Naive thymus-derived CD8-positive, alpha-beta T cell (primary cell): ENCODE measurements at regions not wholly inside any gene's neighbourhood (a gene's known extent, or its start where the extent isn't known, plus 50 kb on each side); places are given as distances from the start of the nearest gene placed in this dataset.

Experiments
- ATAC-seq, 2 donors: fragments of 150-1000 bp; cut with Tn5 transposase in 1 of 2; sonication (Bioruptor Pico), chemical (Tn5 transposase) in 1 of 2; 1 replicate in 1 of 2; 2 replicates in 1 of 2; pipeline ENCODE4 v1.10.0; 2021; ENCODE audit warnings: mild to moderate bottlenecking in 2 of 2, moderate library complexity in 2 of 2
- POLR2A ChIA-PET: fragments of 350-600 bp; sonication (Branson Sonifier 250); formaldehyde crosslinking; loops from one replicate; lab custom pipeline; 2021; ENCODE audit warnings: antibody characterized with exemption; lab: Charles Lee
- DNase-seq, 10 donors: peaks; one replicate each; pipeline versions ENCODE4 v3.0.0 to v3.0.0-alpha.2; 2020 to 2022
- H3K27ac Mint-ChIP-seq, 10 donors: one replicate each; pipeline ENCODE4 v1.8.0; 2020 to 2022; ENCODE audit warnings: mild to moderate bottlenecking in 10 of 10, mixed read lengths in 10 of 10, moderate library complexity in 4 of 10, inconsistent platforms in 1 of 10
- H3K27me3 Mint-ChIP-seq, 5 donors: one replicate each; pipeline ENCODE4 v1.8.0; 2021 to 2022; ENCODE audit warnings: mixed read lengths in 5 of 5
- H3K36me3 Mint-ChIP-seq, 3 donors: one replicate each; pipeline ENCODE4 v1.8.0; 2020 to 2022; ENCODE audit warnings: mixed read lengths in 3 of 3, mild to moderate bottlenecking in 2 of 3, inconsistent platforms in 1 of 3
- H3K4me1 Mint-ChIP-seq, 4 donors: one replicate each; pipeline ENCODE4 v1.8.0; 2021 to 2022; ENCODE audit warnings: mixed read lengths in 4 of 4
- H3K4me3 Mint-ChIP-seq, 10 donors: one replicate each; pipeline ENCODE4 v1.8.0; 2020 to 2022; ENCODE audit warnings: mild to moderate bottlenecking in 10 of 10, mixed read lengths in 10 of 10, moderate library complexity in 6 of 10, inconsistent platforms in 1 of 10
- H3K9me3 Mint-ChIP-seq, 9 donors: one replicate each; pipeline ENCODE4 v1.8.0; 2020 to 2022; ENCODE audit warnings: mixed read lengths in 9 of 9, mild to moderate bottlenecking in 3 of 9, inconsistent platforms in 1 of 9, moderate library complexity in 1 of 9

DNA sequence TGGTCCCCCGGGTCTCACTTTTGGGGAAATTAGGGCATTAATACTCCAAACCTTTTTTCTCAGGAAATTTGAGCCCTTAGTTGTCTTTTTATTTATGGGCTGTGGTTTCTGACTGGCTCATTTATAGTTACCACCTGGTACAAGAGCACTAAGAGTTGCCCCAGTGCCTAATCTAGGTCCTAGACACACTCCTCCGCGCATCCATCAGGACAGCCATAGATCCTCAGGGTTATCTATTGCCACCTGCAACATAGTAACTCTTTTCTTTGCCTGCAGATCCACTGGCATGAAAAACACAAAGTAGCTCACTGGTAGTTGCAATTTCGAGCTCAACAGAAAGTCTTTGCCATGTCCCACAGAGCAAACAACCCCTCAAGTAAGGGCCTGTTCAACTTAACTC is 576.4 kb upstream of the ROBO2 start:
- no peak for DNase-seq
- no peaks in the 10 kb centered on the region for H3K27me3 Mint-ChIP-seq
- POLR2A ChIA-PET, result no interaction called here
- H3K27ac Mint-ChIP-seq, result no peak overlapping the region
- no peak for ATAC-seq
- H3K36me3 Mint-ChIP-seq, result no peaks in the 10 kb centered on the region
- no peaks in the 10 kb centered on the region for H3K4me1 Mint-ChIP-seq
- H3K4me3 Mint-ChIP-seq, result no peak overlapping the region
- peaks cover 0 to 26% (median 10%) of the 10 kb centered on the region in 9 donors for H3K9me3 Mint-ChIP-seq

GRCh38 chr3:76470285-76470684 is 569.6 kb upstream of the ROBO2 start:
- no peak for ATAC-seq
- H3K27ac Mint-ChIP-seq, result no peak overlapping the region
- H3K27me3 Mint-ChIP-seq, result no peaks in the 10 kb centered on the region
- no peak overlapping the region for H3K4me3 Mint-ChIP-seq
- POLR2A ChIA-PET, result no interaction called here
- DNase-seq, result no peak
- H3K4me1 Mint-ChIP-seq, result no peaks in the 10 kb centered on the region
- H3K9me3 Mint-ChIP-seq, result peaks cover 3 to 34% (median 14%) of the 10 kb centered on the region in 9 donors
- H3K36me3 Mint-ChIP-seq, result no peaks in the 10 kb centered on the region

GRCh38 chr3:76474632-76475031 is 565.3 kb upstream of the ROBO2 start:
- DNase-seq (no peak), ATAC-seq (no peak)
- POLR2A ChIA-PET, result no interaction called here
- no peaks in the 10 kb centered on the region for H3K4me1 Mint-ChIP-seq
- H3K9me3 Mint-ChIP-seq, result peaks cover 3 to 30% (median 11%) of the 10 kb centered on the region in 9 donors
- H3K4me3 Mint-ChIP-seq, result no peak overlapping the region
- no peaks in the 10 kb centered on the region for H3K36me3 Mint-ChIP-seq
- H3K27ac Mint-ChIP-seq, result no peak overlapping the region
- H3K27me3 Mint-ChIP-seq, result no peaks in the 10 kb centered on the region

- H3K4me3 Mint-ChIP-seq, result no peak overlapping the region
Observed at GRCh38 chr3:76479161-76479650, 560.7 kb upstream of the ROBO2 start.

GRCh38 chr3:76482510-76482909 is 557.4 kb upstream of the ROBO2 start:
- ATAC-seq (no peak), DNase-seq (no peak)
- H3K4me1 Mint-ChIP-seq, result no peaks in the 10 kb centered on the region
- peaks cover 0 to 17% (median 3%) of the 10 kb centered on the region in 9 donors for H3K9me3 Mint-ChIP-seq
- no peak overlapping the region for H3K27ac Mint-ChIP-seq
- POLR2A ChIA-PET, result no interaction called here
- H3K27me3 Mint-ChIP-seq, result no peaks in the 10 kb centered on the region
- no peak overlapping the region for H3K4me3 Mint-ChIP-seq
- H3K36me3 Mint-ChIP-seq, result no peaks in the 10 kb centered on the region

More at GRCh38 chr3:76479161-76479650, 560.7 kb upstream of the ROBO2 start:
- H3K27me3 Mint-ChIP-seq, result no peaks in the 10 kb centered on the region
- no peak for ATAC-seq
- H3K9me3 Mint-ChIP-seq, result peaks cover 0 to 21% (median 9%) of the 10 kb centered on the region in 9 donors
- POLR2A ChIA-PET, result no interaction called here
- no peaks in the 10 kb centered on the region for H3K36me3 Mint-ChIP-seq
- H3K27ac Mint-ChIP-seq, result no peak overlapping the region
- DNase-seq, result no peak
- H3K4me1 Mint-ChIP-seq, result no peaks in the 10 kb centered on the region

- POLR2A ChIA-PET, result no interaction called here
- Mint-ChIP-seq H3K36me3 (no peaks in the 10 kb centered on the region), H3K27ac (no peak overlapping the region), H3K27me3 (no peaks in the 10 kb centered on the region), H3K4me1 (no peaks in the 10 kb centered on the region), H3K4me3 (no peak overlapping the region), H3K9me3 (peaks cover 0 to 21% (median 9%) of the 10 kb centered on the region in 9 donors)
- DNase-seq (no peak), ATAC-seq (no peak)
Observed at GRCh38 chr3:76487446-76487845, 552.5 kb upstream of the ROBO2 start.

DNA sequence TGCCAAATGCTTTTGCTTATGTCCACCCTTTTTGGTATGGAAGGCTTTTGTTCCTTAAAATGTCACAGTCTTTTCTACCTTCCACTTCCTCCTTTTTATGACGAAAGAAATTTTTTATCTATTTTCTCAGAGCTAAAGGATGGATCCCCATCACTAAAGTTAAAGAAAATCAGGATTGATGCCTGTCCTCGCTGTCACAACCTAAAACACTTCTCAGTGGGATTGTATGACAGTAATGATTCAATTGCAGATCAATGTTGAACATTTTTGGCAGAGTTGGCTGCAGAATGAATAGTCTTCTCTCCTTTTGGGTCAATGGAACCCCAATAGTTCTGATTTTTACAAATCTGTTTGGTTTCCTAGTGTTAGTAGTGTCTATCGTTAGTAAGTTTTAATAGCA is 549.8 kb upstream of the ROBO2 start:
- POLR2A ChIA-PET, result no interaction called here
- Mint-ChIP-seq H3K9me3 (peaks cover 2 to 21% (median 10%) of the 10 kb centered on the region in 9 donors), H3K27me3 (no peaks in the 10 kb centered on the region), H3K36me3 (no peaks in the 10 kb centered on the region), H3K4me3 (no peak overlapping the region), H3K4me1 (no peaks in the 10 kb centered on the region), H3K27ac (no peak overlapping the region)
- DNase-seq (no peak), ATAC-seq (no peak)

DNA sequence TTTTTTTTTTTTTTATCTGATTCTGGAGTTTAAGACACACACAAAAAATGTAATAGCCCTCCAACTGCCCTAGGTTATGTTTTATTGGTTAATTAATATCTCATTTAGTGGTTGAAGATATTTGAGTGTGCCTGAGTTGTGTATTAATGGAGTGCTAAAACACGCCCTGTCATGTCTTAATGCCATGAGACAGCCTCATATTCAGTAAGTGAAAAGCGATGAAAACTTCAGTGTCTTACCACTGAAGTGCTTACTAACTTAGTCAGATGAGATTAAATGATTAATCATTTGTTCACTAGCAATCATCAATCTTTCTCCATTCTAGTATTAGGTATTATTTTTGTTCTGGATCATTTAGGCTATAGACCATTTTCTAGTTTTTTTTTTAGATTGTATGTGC is 544.7 kb upstream of the ROBO2 start:
- Mint-ChIP-seq H3K9me3 (peaks cover 0 to 41% (median 13%) of the 10 kb centered on the region in 9 donors), H3K36me3 (peaks cover 0 to 5% (median 0%) of the 10 kb centered on the region in 3 donors), H3K27ac (no peak overlapping the region), H3K4me1 (no peaks in the 10 kb centered on the region), H3K4me3 (no peak overlapping the region), H3K27me3 (no peaks in the 10 kb centered on the region)
- DNase-seq (no peak), ATAC-seq (no peak)
- POLR2A ChIA-PET, result no interaction called here

DNA sequence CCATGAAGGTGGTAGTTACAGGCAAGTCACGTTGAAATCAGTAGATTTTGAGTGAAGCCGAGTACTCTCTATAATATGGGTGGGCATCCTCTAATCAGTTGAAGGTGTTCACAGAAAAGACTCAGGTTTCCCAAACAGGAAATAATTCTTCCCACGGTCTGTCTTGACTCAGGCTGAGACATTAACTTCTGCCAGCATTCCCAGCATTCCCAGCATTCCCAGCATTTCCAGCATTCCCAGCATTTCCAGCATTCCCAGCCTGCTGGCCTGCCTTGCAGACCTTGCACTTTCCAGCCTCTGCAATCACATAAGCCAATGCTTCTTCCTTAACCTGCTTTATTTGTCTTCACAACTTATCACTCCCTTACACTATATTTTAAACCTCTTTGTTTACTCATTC is 542.3 kb upstream of the ROBO2 start:
- H3K9me3 Mint-ChIP-seq, result peaks cover 0 to 41% (median 13%) of the 10 kb centered on the region in 9 donors
- peaks cover 0 to 5% (median 0%) of the 10 kb centered on the region in 3 donors for H3K36me3 Mint-ChIP-seq
- H3K4me1 Mint-ChIP-seq, result no peaks in the 10 kb centered on the region
- DNase-seq (no peak), ATAC-seq (no peak)
- no peak overlapping the region for H3K4me3 Mint-ChIP-seq
- no peaks in the 10 kb centered on the region for H3K27me3 Mint-ChIP-seq
- POLR2A ChIA-PET, result no interaction called here
- H3K27ac Mint-ChIP-seq, result no peak overlapping the region

- POLR2A ChIA-PET, result no interaction called here
- Mint-ChIP-seq H3K27me3 (no peaks in the 10 kb centered on the region), H3K4me1 (no peaks in the 10 kb centered on the region), H3K27ac (no peak overlapping the region), H3K36me3 (peaks cover 0 to 5% (median 0%) of the 10 kb centered on the region in 3 donors), H3K9me3 (peaks cover 0 to 31% (median 13%) of the 10 kb centered on the region in 9 donors), H3K4me3 (no peak overlapping the region)
- DNase-seq (no peak), ATAC-seq (no peak)
Observed at GRCh38 chr3:76500746-76501275, 539.1 kb upstream of the ROBO2 start.

DNA sequence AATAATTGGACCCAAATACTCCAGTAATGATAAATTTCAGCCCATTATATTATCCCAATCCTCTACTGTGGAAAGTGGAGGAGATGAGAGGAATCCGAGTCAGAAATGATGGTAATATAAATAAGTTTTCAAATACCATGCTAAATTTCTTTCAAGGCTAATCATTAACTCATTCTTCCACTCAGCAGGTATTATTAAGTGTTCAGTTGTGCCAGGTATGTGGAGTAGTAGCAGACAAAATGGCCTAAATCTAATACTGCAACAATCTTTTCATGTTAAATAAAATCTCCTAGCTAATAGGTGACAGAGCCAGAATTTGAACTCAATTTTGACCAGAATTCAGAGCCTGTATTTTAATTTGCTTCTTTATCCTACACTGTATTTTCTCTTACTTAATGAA is 538.6 kb upstream of the ROBO2 start:
- POLR2A ChIA-PET, result no interaction called here
- Mint-ChIP-seq H3K4me1 (no peaks in the 10 kb centered on the region), H3K27ac (no peak overlapping the region), H3K36me3 (peaks cover 0 to 5% (median 0%) of the 10 kb centered on the region in 3 donors), H3K27me3 (no peaks in the 10 kb centered on the region), H3K4me3 (no peak overlapping the region), H3K9me3 (peaks cover 0 to 31% (median 13%) of the 10 kb centered on the region in 9 donors)
- ATAC-seq (no peak), DNase-seq (no peak)

GRCh38 chr3:76502076-76502475 is 537.8 kb upstream of the ROBO2 start:
- ATAC-seq, result no peak
- Mint-ChIP-seq H3K27ac (no peak overlapping the region), H3K27me3 (no peaks in the 10 kb centered on the region), H3K9me3 (peaks cover 0 to 24% (median 13%) of the 10 kb centered on the region in 9 donors), H3K4me1 (no peaks in the 10 kb centered on the region), H3K4me3 (no peak overlapping the region), H3K36me3 (peaks cover 0 to 5% (median 0%) of the 10 kb centered on the region in 3 donors)
- POLR2A ChIA-PET, result no interaction called here
- DNase-seq, result no peak

DNA sequence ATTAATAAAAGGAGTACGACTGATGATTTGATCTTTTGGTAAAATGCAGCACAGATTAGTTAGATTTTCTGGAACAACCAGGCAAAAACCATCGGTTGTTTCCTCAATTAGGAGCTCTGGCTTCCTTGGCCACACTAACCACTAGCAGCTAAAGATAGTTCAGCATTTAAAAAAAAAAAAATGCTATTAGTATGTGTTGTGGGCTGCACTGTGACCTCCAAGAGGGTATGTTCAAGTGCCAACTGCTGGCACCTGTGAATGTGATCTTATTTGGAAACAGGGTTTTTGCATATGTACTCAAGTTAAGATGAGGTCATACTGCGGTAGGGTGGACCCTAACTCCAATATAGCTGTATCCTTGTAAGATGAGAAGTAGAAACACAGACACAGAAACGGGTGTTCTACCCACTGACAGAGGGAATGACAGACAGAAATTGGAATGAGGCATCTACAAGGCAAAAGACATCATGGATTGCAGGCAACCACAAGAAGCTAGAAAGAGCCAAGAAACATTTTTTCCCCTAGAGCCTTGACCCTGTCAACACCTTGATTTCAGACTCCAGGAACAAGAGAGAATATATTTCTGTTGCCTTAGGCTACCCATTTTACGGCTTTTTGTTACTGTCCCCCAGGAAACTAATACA is 534.6 kb upstream of the ROBO2 start:
- Mint-ChIP-seq H3K27ac (no peak overlapping the region), H3K4me3 (no peak overlapping the region), H3K27me3 (no peaks in the 10 kb centered on the region), H3K9me3 (peaks cover 0 to 16% (median 10%) of the 10 kb centered on the region in 9 donors), H3K36me3 (no peaks in the 10 kb centered on the region), H3K4me1 (no peaks in the 10 kb centered on the region)
- POLR2A ChIA-PET, result no interaction called here
- ATAC-seq (no peak), DNase-seq (no peak)
